H1 (cell line): ENCODE measurements at regions not wholly inside any gene's neighbourhood (a gene's known extent, or its start where the extent isn't known, plus 50 kb on each side); places are given as distances from the start of the nearest gene placed in this dataset.

ENCODE experiments used
- CTCF ChIA-PET: fragments of 300-600 bp; sonication (Branson Sonifier 250); formaldehyde crosslinking; loops from one replicate; lab custom pipeline; 2021; ENCODE audit not compliant: partially characterized antibody; lab: Charles Lee
- POLR2A ChIA-PET: fragments of 300-600 bp; sonication (Branson Sonifier 250); formaldehyde crosslinking; loops from one replicate; lab custom pipeline; 2021; ENCODE audit warnings: inconsistent platforms; ENCODE audit not compliant: partially characterized antibody; lab: Charles Lee
- DNase-seq, 2 experiments: peaks; one replicate each; pipeline versions ENCODE4 v3.0.0 to v3.0.0-alpha.2; 2010 to 2022; ENCODE audit warnings: low spot score in 2 of 2, low read depth in 1 of 2, mixed read lengths in 1 of 2
- FAIRE-seq: peaks from 2 replicates; lab custom pipeline; 2011; peaks lifted over from hg19 to GRCh38; lab: Jason Lieb, UNC
- H2AFZ ChIP-seq: 2 replicates; pipeline ENCODE4 v1.8.1; 2012; ENCODE audit warnings: low read length, inconsistent platforms
- H2AK5ac ChIP-seq: 2 replicates; pipeline ENCODE4 v1.6.1; 2013; ENCODE audit warnings: low read depth, low read length
- H2BK120ac ChIP-seq: replicated peaks from 2 replicates; pipeline ENCODE3; 2013; ENCODE audit warnings: low read depth, low read length, inconsistent platforms
- H2BK12ac ChIP-seq: 2 replicates; pipeline ENCODE4 v1.6.1; 2013; ENCODE audit warnings: low read depth, low read length
- H2BK15ac ChIP-seq: 2 replicates; pipeline ENCODE4 v1.6.1; 2013; ENCODE audit warnings: low read length
- H2BK20ac ChIP-seq: 2 replicates; pipeline ENCODE4 v1.6.1; 2013; ENCODE audit warnings: low read length
- H2BK5ac ChIP-seq: 2 replicates; pipeline ENCODE4 v1.6.1; 2013; ENCODE audit warnings: low read depth, low read length
- H3K14ac ChIP-seq: 2 replicates; pipeline ENCODE4 v1.6.1; 2013; ENCODE audit warnings: inconsistent platforms; ENCODE audit not compliant: insufficient read length
- H3K18ac ChIP-seq: 2 replicates; pipeline ENCODE4 v1.6.1; 2013; ENCODE audit warnings: low read length; ENCODE audit errors: extremely low read depth
- H3K23ac ChIP-seq: 2 replicates; pipeline ENCODE4 v1.6.1; 2013; ENCODE audit warnings: inconsistent platforms; ENCODE audit not compliant: insufficient read length
- H3K23me2 ChIP-seq: 2 replicates; pipeline ENCODE4 v1.6.1; 2013; ENCODE audit warnings: low read depth, low read length
- H3K27ac ChIP-seq: 2 replicates; pipeline ENCODE4 v1.6.1; 2011; ENCODE audit warnings: low read depth, low read length, inconsistent platforms
- H3K27me3 ChIP-seq, 4 experiments: replicated peaks in 1 of 4; 1 replicate in 1 of 4; 2 replicates in 3 of 4; pipeline versions ENCODE4 v1.6.1 to v1.8.1; 2011 to 2013; ENCODE audit warnings: low read length in 3 of 4, mild to moderate bottlenecking in 3 of 4, inconsistent platforms in 2 of 4, mixed read lengths in 2 of 4, moderate library complexity in 1 of 4; ENCODE audit not compliant: control insufficient read depth in 3 of 4, insufficient read depth in 3 of 4; ENCODE audit errors: extremely low read depth in 1 of 4
- H3K36me3 ChIP-seq, 4 experiments: 2 replicates each; pipeline versions ENCODE4 v1.6.1 to v1.8.1; 2011 to 2013; ENCODE audit warnings: mild to moderate bottlenecking in 4 of 4, low read length in 3 of 4, moderate library complexity in 2 of 4, control low read depth in 1 of 4, inconsistent platforms in 1 of 4; ENCODE audit not compliant: insufficient read depth in 4 of 4, control insufficient read depth in 2 of 4
- H3K4ac ChIP-seq: replicated peaks from 2 replicates; pipeline ENCODE3; 2013; ENCODE audit warnings: low read length, low read depth, mixed read lengths, inconsistent platforms; ENCODE audit not compliant: insufficient read length
- H3K4me1 ChIP-seq, 4 experiments: replicated peaks in 1 of 4; 1 replicate in 1 of 4; 2 replicates in 3 of 4; pipeline versions ENCODE4 v1.6.1 to v1.8.1; 2011 to 2013; ENCODE audit warnings: low read length in 3 of 4, inconsistent platforms in 2 of 4, mixed read lengths in 1 of 4; ENCODE audit not compliant: insufficient read depth in 4 of 4, control insufficient read depth in 3 of 4
- H3K4me2 ChIP-seq, 2 experiments: 2 replicates each; pipeline versions ENCODE4 v1.6.1 to v1.8.1; 2011 to 2013; ENCODE audit warnings: low read depth in 2 of 2, low read length in 2 of 2, control low read depth in 1 of 2, inconsistent platforms in 1 of 2, mild to moderate bottlenecking in 1 of 2; ENCODE audit not compliant: insufficient read depth in 1 of 2
- H3K4me3 ChIP-seq, 4 experiments: fragments of 200-600, 300-600 bp in 1 of 4; sonication (generic), shearing (Covaris generic), sonication (Bioruptor Twin) in 1 of 4; 2 replicates each; pipeline versions ENCODE4 v1.5.1 to v1.8.1; 2011 to 2016; ENCODE audit warnings: low read length in 4 of 4, low read depth in 3 of 4, control low read depth in 2 of 4, inconsistent platforms in 2 of 4, mild to moderate bottlenecking in 2 of 4, mixed read lengths in 1 of 4, moderate library complexity in 1 of 4; ENCODE audit not compliant: insufficient read depth in 2 of 4; ENCODE audit errors: extremely low read depth in 1 of 4
- H3K56ac ChIP-seq: replicated peaks from 2 replicates; pipeline ENCODE3; 2013; ENCODE audit warnings: low read depth, mild to moderate bottlenecking, mixed read lengths, low read length, inconsistent platforms; ENCODE audit not compliant: insufficient read length
- H3K79me1 ChIP-seq: 2 replicates; pipeline ENCODE4 v1.6.1; 2013; ENCODE audit warnings: low read depth, low read length, control low read depth
- H3K79me2 ChIP-seq, 2 experiments: 2 replicates each; pipeline versions ENCODE4 v1.6.1 to v1.8.1; 2012 to 2013; ENCODE audit warnings: low read length in 2 of 2, mild to moderate bottlenecking in 2 of 2, inconsistent platforms in 1 of 2; ENCODE audit not compliant: insufficient read depth in 2 of 2, control insufficient read depth in 1 of 2
- H3K9ac ChIP-seq, 4 experiments: replicated peaks in 1 of 4; 1 replicate in 1 of 4; 2 replicates in 3 of 4; pipeline versions ENCODE4 v1.6.1 to v1.8.1; 2011 to 2013; ENCODE audit warnings: low read depth in 3 of 4, low read length in 3 of 4, control low read depth in 2 of 4, mild to moderate bottlenecking in 2 of 4, moderate library complexity in 2 of 4, inconsistent platforms in 1 of 4; ENCODE audit errors: extremely low read depth in 1 of 4
- H3K9me3 ChIP-seq, 2 experiments: 2 replicates each; pipeline versions ENCODE4 v1.6.1 to v1.8.1; 2012 to 2013; ENCODE audit warnings: mild to moderate bottlenecking in 2 of 2, moderate library complexity in 2 of 2, control low read depth in 1 of 2, inconsistent platforms in 1 of 2, low read depth in 1 of 2, low read length in 1 of 2, mixed read lengths in 1 of 2; ENCODE audit not compliant: insufficient read depth in 2 of 2
- H4K20me1 ChIP-seq, 2 experiments: replicated peaks in 1 of 2; 2 replicates each; pipeline versions ENCODE3 to v1.8.1; 2011 to 2013; ENCODE audit warnings: inconsistent platforms in 2 of 2, low read length in 2 of 2, mild to moderate bottlenecking in 1 of 2; ENCODE audit not compliant: insufficient read depth in 2 of 2, control insufficient read depth in 1 of 2
- H4K5ac ChIP-seq: 2 replicates; pipeline ENCODE4 v1.6.1; 2013; ENCODE audit warnings: low read length, low read depth, mixed read lengths, inconsistent platforms; ENCODE audit not compliant: insufficient read length
- H4K8ac ChIP-seq: 2 replicates; pipeline ENCODE4 v1.8.0; 2013; ENCODE audit warnings: mild to moderate bottlenecking, moderate library complexity, low read length, inconsistent platforms; ENCODE audit not compliant: insufficient read depth; ENCODE audit errors: extremely low read depth
- H4K91ac ChIP-seq: replicated peaks from 2 replicates; pipeline ENCODE3; 2013; ENCODE audit warnings: low read length, mixed read lengths, inconsistent platforms; ENCODE audit not compliant: insufficient read length
- BCL11A ChIP-seq, 2 experiments: IDR thresholded peaks; one replicate each; pipeline ENCODE4 v1.6.1; 2011; ENCODE audit warnings: low read depth in 2 of 2, low read length in 2 of 2, mild to moderate bottlenecking in 2 of 2
- CREB1 ChIP-seq: IDR thresholded peaks from 2 replicates; pipeline ENCODE4 v1.6.1; 2012; ENCODE audit warnings: inconsistent platforms
- EGR1 ChIP-seq: IDR thresholded peaks from 2 replicates; pipeline ENCODE4 v1.6.1; 2011; ENCODE audit warnings: low read depth, low read length, borderline replicate concordance
- GABPA ChIP-seq: IDR thresholded peaks from 2 replicates; pipeline ENCODE4 v1.6.1; 2011; ENCODE audit warnings: mild to moderate bottlenecking, low read length, moderate library complexity, borderline replicate concordance; ENCODE audit not compliant: insufficient read depth
- MAX ChIP-seq: IDR thresholded peaks from 2 replicates; pipeline ENCODE4 v1.6.1; 2012; ENCODE audit warnings: inconsistent platforms
- NANOG ChIP-seq: IDR thresholded peaks from 2 replicates; pipeline ENCODE4 v1.6.1; 2011; ENCODE audit warnings: low read length, low read depth, mild to moderate bottlenecking, inconsistent platforms; ENCODE audit not compliant: insufficient read depth, poor library complexity, severe bottlenecking
- POLR2AphosphoS5 ChIP-seq: IDR thresholded peaks from 2 replicates; pipeline ENCODE4 v1.6.1; 2011; ENCODE audit warnings: low read depth, low read length
- SIRT6 ChIP-seq: IDR thresholded peaks from one replicate; pipeline ENCODE4 v1.7.1; 2012; ENCODE audit warnings: low read length, inconsistent platforms
- SP1 ChIP-seq: IDR thresholded peaks from 2 replicates; pipeline ENCODE4 v1.6.1; 2011; ENCODE audit warnings: low read depth, low read length
- SP2 ChIP-seq: IDR thresholded peaks from 2 replicates; pipeline ENCODE4 v1.6.1; 2012; ENCODE audit warnings: mild to moderate bottlenecking, low read length, inconsistent platforms
- TCF12 ChIP-seq: IDR thresholded peaks from 2 replicates; pipeline ENCODE4 v1.6.1; 2011; ENCODE audit warnings: low read depth, mild to moderate bottlenecking, low read length
- TEAD4 ChIP-seq: IDR thresholded peaks from 2 replicates; pipeline ENCODE4 v1.6.1; 2012; ENCODE audit warnings: low read depth, low read length, inconsistent platforms, mixed read lengths
- WGBS, 2 experiments: shearing (Covaris generic) in 1 of 2; methylation state at CpG; one replicate each; pipeline versions ENCODE4 v1.1.6 to v1.1.7; 2013 to 2015; ENCODE audit warnings: low lambda C conversion rate in 2 of 2, mixed read lengths in 2 of 2, inconsistent platforms in 1 of 2, low coverage in 1 of 2, missing lambda C conversion rate in 1 of 2; ENCODE audit not compliant: insufficient replicate concordance in 2 of 2, insufficient coverage in 1 of 2, insufficient read length in 1 of 2; ENCODE audit errors: extremely low coverage in 1 of 2, missing lambda C conversion rate in 1 of 2; 5-methylcytosine and 5-hydroxymethylcytosine counted together
- TF ChIP-seq, protein P1 (sequence below): IDR thresholded peaks from 2 replicates; pipeline ENCODE4 v1.6.1; 2012; ENCODE audit warnings: low read length, inconsistent platforms

DNA sequence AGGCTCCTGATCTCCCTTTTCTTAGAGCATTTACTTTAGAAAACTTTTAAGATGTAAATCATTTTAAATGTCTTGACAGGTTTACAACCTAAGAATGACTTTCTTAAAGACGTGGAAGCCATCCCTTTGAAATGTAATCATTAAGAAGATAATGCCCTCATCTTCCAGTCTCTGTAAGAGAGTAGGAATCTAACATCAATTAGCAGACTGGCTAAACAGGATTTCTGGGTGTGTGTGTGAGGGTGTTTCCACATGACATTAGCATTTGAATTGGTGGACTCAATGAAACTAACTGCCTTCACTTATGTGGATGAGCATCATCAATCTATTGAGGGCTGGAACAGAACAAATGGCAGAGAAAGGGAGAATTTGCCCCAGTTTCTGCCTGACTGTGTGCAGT is 329.5 kb downstream of the RPL10L start:
- Histone ChIP-seq H3K4me3 (peak overlapping the region in 1 of 4 experiments; percentile 36; a peak in 1 of 8 replicates), H3K27ac (no peak overlapping the region), H2AFZ (no peak overlapping the region), H2BK20ac (no peak overlapping the region), H3K14ac (no peak overlapping the region), H3K23me2 (peaks cover 2% of the 10 kb centered on the region; the same call in 1 of the 2 replicates), H2BK15ac (no peak overlapping the region), H4K20me1 (no peaks in the 10 kb centered on the region), H2AK5ac (no peak overlapping the region), H3K4me2 (peak overlapping the region; percentile 19 to 46; a peak in 3 of 4 replicates), H4K5ac (no peak overlapping the region), H3K56ac (no peak overlapping the region), H2BK5ac (no peak overlapping the region), H4K8ac (no peak overlapping the region), H3K27me3 (peaks cover 0 to 4% (median 2%) of the 10 kb centered on the region in 4 experiments; a peak in 1 of 7 replicates), H3K79me2 (no peaks in the 10 kb centered on the region), H3K9ac (no peak overlapping the region), H3K23ac (no peak overlapping the region), H3K4me1 (peaks cover 0 to 15% (median 9%) of the 10 kb centered on the region in 4 experiments; a peak in 4 of 7 replicates), H4K91ac (no peak overlapping the region), H3K36me3 (no peaks in the 10 kb centered on the region), H3K9me3 (no peaks in the 10 kb centered on the region), H2BK12ac (no peak overlapping the region; the same call in 1 of the 2 replicates), H3K79me1 (no peaks in the 10 kb centered on the region), H2BK120ac (no peak overlapping the region), H3K4ac (no peak overlapping the region), H3K18ac (no peak overlapping the region)
- FAIRE-seq (peak; percentile 91), DNase-seq (peak in 1 of 2 experiments; percentile 33)
- POLR2A ChIA-PET, result no interaction called here
- CTCF ChIA-PET, result no interaction called here
- 0% methylated on average over 1 of the region's 1 CpG; no CpG with 5 or more reads in 1 of the 2 experiments for whole genome bisulfite sequencing, 2 experiments
- TF ChIP-seq TEAD4, result peak; percentile 44; the same call in 1 of the 2 replicates
- TF ChIP-seq TCF12, result peak; percentile 52; the same call in 1 of the 2 replicates
- peak; percentile 61 for TF ChIP-seq POLR2AphosphoS5
- TF ChIP-seq GABPA, result no peak
- peak; percentile 91 for TF ChIP-seq SP1
- TF ChIP-seq, protein P1, sequence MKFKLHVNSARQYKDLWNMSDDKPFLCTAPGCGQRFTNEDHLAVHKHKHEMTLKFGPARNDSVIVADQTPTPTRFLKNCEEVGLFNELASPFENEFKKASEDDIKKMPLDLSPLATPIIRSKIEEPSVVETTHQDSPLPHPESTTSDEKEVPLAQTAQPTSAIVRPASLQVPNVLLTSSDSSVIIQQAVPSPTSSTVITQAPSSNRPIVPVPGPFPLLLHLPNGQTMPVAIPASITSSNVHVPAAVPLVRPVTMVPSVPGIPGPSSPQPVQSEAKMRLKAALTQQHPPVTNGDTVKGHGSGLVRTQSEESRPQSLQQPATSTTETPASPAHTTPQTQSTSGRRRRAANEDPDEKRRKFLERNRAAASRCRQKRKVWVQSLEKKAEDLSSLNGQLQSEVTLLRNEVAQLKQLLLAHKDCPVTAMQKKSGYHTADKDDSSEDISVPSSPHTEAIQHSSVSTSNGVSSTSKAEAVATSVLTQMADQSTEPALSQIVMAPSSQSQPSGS, result 0 out of 2 replicates have a peak, but pooled peaks have one; percentile 67
- no peak for TF ChIP-seq SIRT6
- TF ChIP-seq EGR1, result peak; percentile 47; the same call in 1 of the 2 replicates
- peak; percentile 95 to 96 for TF ChIP-seq BCL11A (IDR thresholded peaks at IDR 0.05; ENCODE audit: low read depth in 2 of 2, low read length in 2 of 2)
- peak; percentile 23; the same call in 1 of the 2 replicates for TF ChIP-seq CREB1
- TF ChIP-seq MAX, result no peak
- no peak for TF ChIP-seq SP2
- TF ChIP-seq NANOG, result peak; percentile 90
